Spleen (tissue), 7 donors: ENCODE measurements at regions not wholly inside any gene's neighbourhood (a gene's known extent, or its start where the extent isn't known, plus 50 kb on each side); places are given as distances from the start of the nearest gene placed in this dataset.

Source experiments
- CTCF ChIP-seq, 11 experiments: fragments of 200-600 bp in 7 of 11; fragments of 450-650 bp in 4 of 11; sonication (generic) in 4 of 11; IDR thresholded peaks in 8 of 11; conservative IDR thresholded peaks in 3 of 11; 1 replicate in 7 of 11; 2 replicates in 4 of 11; pipeline versions ENCODE4 v1.4.0 to v1.8.0; 2016 to 2021; ENCODE audit warnings: antibody characterized with exemption in 11 of 11, inconsistent platforms in 4 of 11, mild to moderate bottlenecking in 1 of 11
- POLR2A ChIP-seq, 3 donors: fragments of 450-650 bp; IDR thresholded peaks; one replicate each; pipeline ENCODE4 v1.5.1; 2017; ENCODE audit warnings: antibody characterized with exemption in 3 of 3, mild to moderate bottlenecking in 1 of 3
- donor health status: DM: no; HTN: no; CAD: no; lungs with moderate emphysema.
- donor health status: DM: no; HTN: no; CAD: no.
- donor health status: DM: no; HTN: no; CAD: no.

- TF ChIP-seq POLR2A (IDR thresholded peaks at IDR 0.05) (no peak), CTCF (IDR thresholded peaks at IDR 0.05 in 8 of 11, conservative IDR thresholded peaks at IDR 0.05 in 3 of 11) (no peak)
Measured at GRCh38 chr2:120908314-120908975, 172.8 kb downstream of the GLI2 start.
